Left lung (tissue), 4 donors: ENCODE measurements at regions not wholly inside any gene's neighbourhood (a gene's known extent, or its start where the extent isn't known, plus 50 kb on each side); places are given as distances from the start of the nearest gene placed in this dataset.

Experiments used
- ATAC-seq: fragments of 200-7000 bp; cut with Tn5 transposase; one replicate; pipeline ENCODE4 v1.9.1; 2020; ENCODE audit warnings: moderate library complexity
- DNase-seq, 4 donors: peaks; one replicate each; pipeline ENCODE4 v3.0.0-alpha.2; 2013 to 2020
- H3K27ac ChIP-seq, 2 donors: fragments of 200-600 bp; sonication (generic) in 1 of 2; one replicate each; pipeline versions ENCODE4 v1.5.0 to v1.8.0; 2020 to 2021
- H3K27me3 ChIP-seq, 2 donors: fragments of 200-600 bp; sonication (generic) in 1 of 2; one replicate each; pipeline versions ENCODE4 v1.5.0 to v1.8.0; 2020 to 2021
- H3K36me3 ChIP-seq, 2 donors: fragments of 200-600 bp; sonication (generic) in 1 of 2; one replicate each; pipeline versions ENCODE4 v1.5.0 to v1.8.0; 2020 to 2021
- H3K4me1 ChIP-seq, 2 donors: fragments of 200-600 bp; one replicate each; pipeline ENCODE4 v1.8.0; 2021
- H3K4me3 ChIP-seq, 2 donors: fragments of 200-600 bp; sonication (generic) in 1 of 2; one replicate each; pipeline versions ENCODE4 v1.5.0 to v1.8.0; 2020 to 2021; ENCODE audit warnings: mild to moderate bottlenecking in 1 of 2
- H3K9me3 ChIP-seq, 2 donors: fragments of 200-600 bp; sonication (generic) in 1 of 2; one replicate each; pipeline versions ENCODE4 v1.5.0 to v1.8.0; 2020 to 2021
- CTCF ChIP-seq, 2 donors: fragments of 200-600 bp; sonication (generic) in 1 of 2; IDR thresholded peaks; one replicate each; pipeline versions ENCODE4 v1.5.0 to v1.8.0; 2021; ENCODE audit warnings: antibody characterized with exemption in 2 of 2
- intact Hi-C, 2 donors: fragments of 100-400 bp; cut with DNase I; formaldehyde crosslinking; loops; one replicate each; pipeline versions ENCODE4 v1.11.2 to v1.14.2; 2022
- donor health status: DM: no; HTN: yes; CAD: no.
- donor health status: DM: no; HTN: no; CAD: no.

- Histone ChIP-seq H3K27me3 (no peaks in the 10 kb centered on the region), H3K4me3 (no peak overlapping the region), H3K36me3 (no peaks in the 10 kb centered on the region), H3K27ac (no peak overlapping the region), H3K9me3 (no peaks in the 10 kb centered on the region), H3K4me1 (no peaks in the 10 kb centered on the region)
- no peak for TF ChIP-seq CTCF (IDR thresholded peaks at IDR 0.05)
- intact Hi-C loops, result no loop called here
- no peak for ATAC-seq
- no peak for DNase-seq
Measured at GRCh38 chr12:92331383-92331782, 185.7 kb upstream of the BTG1 start.

GRCh38 chr12:92330654-92331053 is 185.0 kb upstream of the BTG1 start:
- no peak for DNase-seq

GRCh38 chr12:92326877-92327276 is 181.2 kb upstream of the BTG1 start:
- Histone ChIP-seq H3K4me1 (no peaks in the 10 kb centered on the region), H3K27me3 (no peaks in the 10 kb centered on the region), H3K4me3 (no peak overlapping the region), H3K9me3 (no peaks in the 10 kb centered on the region), H3K27ac (no peak overlapping the region), H3K36me3 (no peaks in the 10 kb centered on the region)
- no peak for ATAC-seq
- no peak for DNase-seq
- TF ChIP-seq CTCF (IDR thresholded peaks at IDR 0.05), result no peak
- intact Hi-C loops, result no loop called here

More at GRCh38 chr12:92330654-92331053, 185.0 kb upstream of the BTG1 start:
- intact Hi-C loops, result no loop called here
- Histone ChIP-seq H3K27ac (no peak overlapping the region), H3K27me3 (no peaks in the 10 kb centered on the region), H3K4me3 (no peak overlapping the region), H3K4me1 (no peaks in the 10 kb centered on the region), H3K9me3 (no peaks in the 10 kb centered on the region), H3K36me3 (no peaks in the 10 kb centered on the region)
- no peak for TF ChIP-seq CTCF (IDR thresholded peaks at IDR 0.05)
- ATAC-seq, result no peak

- DNase-seq, result no peak
- H3K4me3 ChIP-seq, result no peak overlapping the region
- H3K36me3 ChIP-seq, result no peaks in the 10 kb centered on the region
- no peak for ATAC-seq
- TF ChIP-seq CTCF (IDR thresholded peaks at IDR 0.05), result no peak
- H3K27me3 ChIP-seq, result no peaks in the 10 kb centered on the region
- intact Hi-C loops, result no loop called here
- no peak overlapping the region for H3K27ac ChIP-seq
- no peaks in the 10 kb centered on the region for H3K4me1 ChIP-seq
- no peaks in the 10 kb centered on the region for H3K9me3 ChIP-seq
Measured at GRCh38 chr12:92324849-92325500, 179.3 kb upstream of the BTG1 start.

GRCh38 chr12:92312463-92312964 is 166.9 kb upstream of the BTG1 start:
- no peak overlapping the region for H3K27ac ChIP-seq
- H3K9me3 ChIP-seq, result peaks cover 0 to 3% of the 10 kb centered on the region in 2 donors
- DNase-seq, result no peak
- H3K4me1 ChIP-seq, result no peaks in the 10 kb centered on the region
- H3K36me3 ChIP-seq, result no peaks in the 10 kb centered on the region
- H3K27me3 ChIP-seq, result no peaks in the 10 kb centered on the region
- intact Hi-C loops, result no loop called here
- no peak overlapping the region for H3K4me3 ChIP-seq
- TF ChIP-seq CTCF (IDR thresholded peaks at IDR 0.05), result no peak
- no peak for ATAC-seq
